Keratinocyte (primary cell): ENCODE measurements at regions not wholly inside any gene's neighbourhood (a gene's known extent, or its start where the extent isn't known, plus 50 kb on each side); places are given as distances from the start of the nearest gene placed in this dataset.

Experiments used
- CTCF ChIP-seq, 3 experiments: IDR thresholded peaks in 1 of 3; conservative IDR thresholded peaks in 1 of 3; optimal IDR thresholded peaks in 1 of 3; 2 replicates in 2 of 3; 3 replicates in 1 of 3; pipeline versions ENCODE3 to v1.5.1; 2011; ENCODE audit warnings: low read length in 3 of 3, mild to moderate bottlenecking in 3 of 3, moderate library complexity in 2 of 3, control low read depth in 1 of 3, inconsistent platforms in 1 of 3; ENCODE audit not compliant: insufficient read depth in 2 of 3; ENCODE audit errors: extremely low read depth in 1 of 3
- EZH2 ChIP-seq: IDR thresholded peaks from one replicate; pipeline ENCODE4 v1.6.1; 2012; ENCODE audit warnings: inconsistent platforms, mild to moderate bottlenecking, low read length, moderate library complexity

- TF ChIP-seq CTCF (optimal IDR thresholded peaks at IDR 0.05 in 1 of 3, IDR thresholded peaks at IDR 0.05 in 1 of 3, conservative IDR thresholded peaks at IDR 0.05 in 1 of 3; ENCODE audit: extremely low read depth in 1 of 3, insufficient read depth in 2 of 3, low read length in 3 of 3) (no peak), EZH2 (no peak)
Observed at GRCh38 chr14:81819344-81819743, 285.7 kb upstream of the SEL1L start.
